Caco-2 (cell line): ENCODE measurements at regions not wholly inside any gene's neighbourhood (a gene's known extent, or its start where the extent isn't known, plus 50 kb on each side); places are given as distances from the start of the nearest gene placed in this dataset.

ENCODE experiments used
- BruUV-seq: library from RNA; stranded (reverse); fragments of 400-500 nt; replicated peaks from 2 replicates; lab custom pipeline; 2021; lab: Mats Ljungman, UMichigan
- CTCF ChIA-PET: fragments of 300-600 bp; sonication (Branson Sonifier 250); formaldehyde crosslinking; loops from one replicate; lab custom pipeline; 2022; ENCODE audit warnings: antibody characterized with exemption; lab: Charles Lee
- POLR2A ChIA-PET: fragments of 300-600 bp; sonication (Branson Sonifier 250); formaldehyde crosslinking; loops from one replicate; lab custom pipeline; 2022; ENCODE audit warnings: antibody characterized with exemption; lab: Charles Lee
- DNase-seq, 2 experiments: peaks; one replicate each; pipeline versions ENCODE4 v3.0.0 to v3.0.0-alpha.2; 2020 to 2022
- H3K27me3 ChIP-seq: replicated peaks from 2 replicates; pipeline ENCODE4 v1.6.0; 2011; ENCODE audit warnings: low read length; ENCODE audit not compliant: control insufficient read depth, insufficient read depth
- H3K36me3 ChIP-seq: 2 replicates; pipeline ENCODE4 v1.5.1; 2011; ENCODE audit warnings: low read length; ENCODE audit not compliant: control insufficient read depth, insufficient read depth
- H3K4me1 ChIP-seq: fragments of 250-450 bp; sonication (Bioruptor Pico); 2 replicates; pipeline ENCODE4 v1.5.1; 2020; ENCODE audit warnings: mild to moderate bottlenecking
- H3K4me3 ChIP-seq: 2 replicates; pipeline ENCODE4 v1.5.1; 2011; ENCODE audit warnings: low read depth, mild to moderate bottlenecking, control low read depth, low read length
- H3K9me3 ChIP-seq: fragments of 250-450 bp; sonication (Bioruptor Pico); 2 replicates; pipeline ENCODE4 v1.5.1; 2020; ENCODE audit warnings: mild to moderate bottlenecking, moderate library complexity
- H3K27ac Mint-ChIP-seq: one replicate; pipeline ENCODE4 v1.8.0; 2022; ENCODE audit warnings: mixed read lengths; ENCODE audit not compliant: unreplicated experiment
- H3K27me3 Mint-ChIP-seq: one replicate; pipeline ENCODE4 v1.8.0; 2022; ENCODE audit warnings: mixed read lengths; ENCODE audit not compliant: insufficient read depth, unreplicated experiment
- H3K36me3 Mint-ChIP-seq: one replicate; pipeline ENCODE4 v1.8.0; 2022; ENCODE audit warnings: mild to moderate bottlenecking, mixed read lengths; ENCODE audit not compliant: insufficient read depth, unreplicated experiment
- H3K4me1 Mint-ChIP-seq: one replicate; pipeline ENCODE4 v1.8.0; 2022; ENCODE audit warnings: low read depth, mixed read lengths; ENCODE audit not compliant: unreplicated experiment
- H3K4me3 Mint-ChIP-seq: one replicate; pipeline ENCODE4 v1.8.0; 2022; ENCODE audit warnings: mild to moderate bottlenecking, moderate library complexity, mixed read lengths; ENCODE audit not compliant: unreplicated experiment
- H3K9me3 Mint-ChIP-seq: one replicate; pipeline ENCODE4 v1.8.0; 2022; ENCODE audit warnings: mixed read lengths; ENCODE audit not compliant: unreplicated experiment
- intact Hi-C: fragments of 100-400 bp; cut with micrococcal nuclease; formaldehyde crosslinking; loops from one replicate; pipeline ENCODE4 v1.10.0; 2022; ENCODE audit not compliant: unreplicated experiment
- TF ChIP-seq, protein P1 (sequence below), 2 experiments: fragments of 200-600 bp in 1 of 2; IDR thresholded peaks; 1 replicate in 1 of 2; 2 replicates in 1 of 2; pipeline versions ENCODE4 v1.5.1 to v1.8.0; 2011 to 2022; ENCODE audit warnings: antibody characterized with exemption in 1 of 2, control low read depth in 1 of 2, inconsistent platforms in 1 of 2, low read depth in 1 of 2, low read length in 1 of 2, mild to moderate bottlenecking in 1 of 2, moderate library complexity in 1 of 2; ENCODE audit not compliant: insufficient read depth in 1 of 2, severe bottlenecking in 1 of 2, unreplicated experiment in 1 of 2

DNA sequence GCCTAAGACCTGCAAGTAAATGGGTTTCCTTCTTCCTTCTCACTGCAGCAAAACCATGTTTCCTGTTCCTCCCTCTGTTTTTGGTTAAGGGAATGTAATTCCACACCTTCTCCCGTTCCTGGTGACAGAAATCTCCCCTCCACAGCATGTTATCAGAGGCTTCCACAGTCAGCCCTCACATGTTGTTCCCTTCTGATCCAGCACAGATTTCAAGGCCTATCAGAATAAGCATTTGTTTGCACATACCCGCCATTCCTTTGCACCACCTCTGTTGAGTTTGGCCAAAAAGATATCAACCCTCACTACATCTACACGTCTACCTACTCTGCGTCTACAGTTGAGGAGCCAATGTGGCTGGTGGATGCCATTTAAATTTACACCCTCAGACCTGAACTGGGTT is 113.9 kb upstream of the GRM7 start:
- Mint-ChIP-seq H3K27ac (no peak overlapping the region), H3K4me3 (no peak overlapping the region), H3K27me3 (no peaks in the 10 kb centered on the region), H3K9me3 (peaks cover 9% of the 10 kb centered on the region), H3K36me3 (no peaks in the 10 kb centered on the region), H3K4me1 (no peaks in the 10 kb centered on the region)
- TF ChIP-seq, protein P1, sequence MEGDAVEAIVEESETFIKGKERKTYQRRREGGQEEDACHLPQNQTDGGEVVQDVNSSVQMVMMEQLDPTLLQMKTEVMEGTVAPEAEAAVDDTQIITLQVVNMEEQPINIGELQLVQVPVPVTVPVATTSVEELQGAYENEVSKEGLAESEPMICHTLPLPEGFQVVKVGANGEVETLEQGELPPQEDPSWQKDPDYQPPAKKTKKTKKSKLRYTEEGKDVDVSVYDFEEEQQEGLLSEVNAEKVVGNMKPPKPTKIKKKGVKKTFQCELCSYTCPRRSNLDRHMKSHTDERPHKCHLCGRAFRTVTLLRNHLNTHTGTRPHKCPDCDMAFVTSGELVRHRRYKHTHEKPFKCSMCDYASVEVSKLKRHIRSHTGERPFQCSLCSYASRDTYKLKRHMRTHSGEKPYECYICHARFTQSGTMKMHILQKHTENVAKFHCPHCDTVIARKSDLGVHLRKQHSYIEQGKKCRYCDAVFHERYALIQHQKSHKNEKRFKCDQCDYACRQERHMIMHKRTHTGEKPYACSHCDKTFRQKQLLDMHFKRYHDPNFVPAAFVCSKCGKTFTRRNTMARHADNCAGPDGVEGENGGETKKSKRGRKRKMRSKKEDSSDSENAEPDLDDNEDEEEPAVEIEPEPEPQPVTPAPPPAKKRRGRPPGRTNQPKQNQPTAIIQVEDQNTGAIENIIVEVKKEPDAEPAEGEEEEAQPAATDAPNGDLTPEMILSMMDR (IDR thresholded peaks at IDR 0.05; ENCODE audit: insufficient read depth in 1 of 2, low read depth in 1 of 2, low read length in 1 of 2, severe bottlenecking in 1 of 2, unreplicated experiment in 1 of 2): no peak
- Histone ChIP-seq H3K4me1 (no peaks in the 10 kb centered on the region), H3K27me3 (no peaks in the 10 kb centered on the region), H3K36me3 (no peaks in the 10 kb centered on the region), H3K9me3 (no peaks in the 10 kb centered on the region), H3K4me3 (no peak overlapping the region)
- POLR2A ChIA-PET: no interaction called here
- intact Hi-C loops: no loop called here
- CTCF ChIA-PET: no interaction called here
- DNase-seq: no peak
- no TSS peak for BruUV-seq

DNA sequence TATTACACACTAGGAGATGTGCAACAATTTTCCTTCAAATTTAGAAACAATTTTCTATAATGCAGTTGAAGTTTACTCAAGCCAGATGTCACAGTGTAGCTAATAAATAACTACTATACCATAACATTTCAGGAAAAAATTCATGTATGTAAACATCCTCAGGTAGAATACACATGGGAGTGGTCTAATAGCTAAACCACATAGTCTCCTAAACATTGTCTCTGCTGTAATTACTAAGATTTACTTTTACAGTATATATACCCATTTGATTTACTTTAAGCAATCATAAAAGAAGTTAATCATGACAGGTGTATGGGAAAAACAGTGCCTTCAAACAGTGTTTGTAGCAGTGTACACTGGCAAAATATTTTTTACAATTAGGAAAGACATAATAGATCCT is 110.1 kb upstream of the GRM7 start:
- Histone ChIP-seq H3K9me3 (peaks cover 9% of the 10 kb centered on the region; the same call in 1 of the 2 replicates), H3K4me3 (no peak overlapping the region), H3K4me1 (no peaks in the 10 kb centered on the region), H3K27me3 (no peaks in the 10 kb centered on the region), H3K36me3 (no peaks in the 10 kb centered on the region)
- ChIA-PET CTCF (no interaction called here), POLR2A (no interaction called here)
- Mint-ChIP-seq H3K36me3 (no peaks in the 10 kb centered on the region), H3K27ac (no peak overlapping the region), H3K4me1 (no peaks in the 10 kb centered on the region), H3K27me3 (no peaks in the 10 kb centered on the region), H3K4me3 (no peak overlapping the region), H3K9me3 (peaks cover 23% of the 10 kb centered on the region)
- DNase-seq: no peak
- BruUV-seq: no TSS peak
- TF ChIP-seq, protein P1 (IDR thresholded peaks at IDR 0.05; ENCODE audit: insufficient read depth in 1 of 2, low read depth in 1 of 2, low read length in 1 of 2, severe bottlenecking in 1 of 2, unreplicated experiment in 1 of 2): no peak
- intact Hi-C loops: no loop called here

DNA sequence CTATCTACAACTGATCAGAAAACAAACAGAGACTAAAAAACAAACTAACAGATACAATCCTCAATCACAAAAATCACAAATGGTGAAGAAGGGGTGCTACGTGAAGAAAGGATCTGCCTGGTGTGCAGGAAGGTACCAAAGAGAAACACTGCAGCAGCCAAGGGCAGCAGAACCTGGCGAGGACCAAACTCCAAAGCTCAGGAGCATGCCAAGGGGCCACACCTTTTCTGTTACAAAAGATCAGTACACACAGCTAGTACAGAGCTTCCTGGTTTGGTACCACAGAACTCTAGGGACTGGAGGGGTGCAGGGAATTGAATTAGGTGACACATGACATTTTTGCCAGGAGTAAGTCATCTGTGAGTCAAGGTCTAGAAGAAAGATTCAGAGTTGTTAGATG is 107.4 kb upstream of the GRM7 start:
- Histone ChIP-seq H3K36me3 (no peaks in the 10 kb centered on the region), H3K4me3 (no peak overlapping the region), H3K27me3 (no peaks in the 10 kb centered on the region), H3K9me3 (peaks cover 9% of the 10 kb centered on the region; the same call in 1 of the 2 replicates), H3K4me1 (no peaks in the 10 kb centered on the region)
- intact Hi-C loops: no loop called here
- no peak for DNase-seq
- TF ChIP-seq, protein P1 (IDR thresholded peaks at IDR 0.05; ENCODE audit: insufficient read depth in 1 of 2, low read depth in 1 of 2, low read length in 1 of 2, severe bottlenecking in 1 of 2, unreplicated experiment in 1 of 2): no peak
- ChIA-PET POLR2A (no interaction called here), CTCF (no interaction called here)
- Mint-ChIP-seq H3K4me3 (no peak overlapping the region), H3K27ac (no peak overlapping the region), H3K4me1 (no peaks in the 10 kb centered on the region), H3K36me3 (no peaks in the 10 kb centered on the region), H3K9me3 (peaks cover 18% of the 10 kb centered on the region), H3K27me3 (no peaks in the 10 kb centered on the region)
- no TSS peak for BruUV-seq
